IMR-90 (cell line): ENCODE measurements at regions not wholly inside any gene's neighbourhood (a gene's known extent, or its start where the extent isn't known, plus 50 kb on each side); places are given as distances from the start of the nearest gene placed in this dataset.

ENCODE experiments used
- ATAC-seq: fragments of 200-7000 bp; cut with Tn5 transposase; 2 replicates; pipeline ENCODE4 v1.9.1; 2020; ENCODE audit warnings: low read depth, mild to moderate bottlenecking, moderate library complexity
- BruUV-seq: library from RNA; stranded (reverse); fragments of 400-500 nt; replicated peaks from 2 replicates; lab custom pipeline; 2021; lab: Mats Ljungman, UMichigan
- CTCF ChIA-PET: fragments of 300-600 bp; formaldehyde crosslinking; extraction: SDS; loops from one replicate; lab custom pipeline; 2021; ENCODE audit warnings: antibody characterized with exemption; lab: Yijun Ruan, JAX
- POLR2A ChIA-PET: fragments of 300-600 bp; sonication (Branson Sonifier 250); formaldehyde crosslinking; loops from one replicate; lab custom pipeline; 2022; ENCODE audit warnings: antibody characterized with exemption; ENCODE audit not compliant: unreplicated experiment; lab: Charles Lee
- DNase-seq: peaks from one replicate; pipeline ENCODE4 v3.0.0; 2013
- H2AFZ ChIP-seq: replicated peaks from 2 replicates; pipeline ENCODE3; 2013; ENCODE audit warnings: low read length, mild to moderate bottlenecking; ENCODE audit not compliant: poor library complexity
- H2AK5ac ChIP-seq: 2 replicates; pipeline ENCODE4 v1.6.1; 2013; ENCODE audit warnings: low read depth, low read length, inconsistent platforms
- H2AK9ac ChIP-seq: replicated peaks from 2 replicates; pipeline ENCODE3; 2013; ENCODE audit warnings: mild to moderate bottlenecking, low read depth, low read length, moderate library complexity; ENCODE audit not compliant: poor library complexity
- H2BK120ac ChIP-seq: 2 replicates; pipeline ENCODE4 v1.6.1; 2013; ENCODE audit warnings: low read depth, low read length, inconsistent platforms
- H2BK15ac ChIP-seq: 3 replicates; pipeline ENCODE4 v1.6.1; 2013; ENCODE audit warnings: low read depth, low read length, inconsistent platforms
- H2BK20ac ChIP-seq: 2 replicates; pipeline ENCODE4 v1.6.1; 2013; ENCODE audit warnings: low read depth, mild to moderate bottlenecking, inconsistent platforms, low read length, moderate library complexity
- H2BK5ac ChIP-seq: 2 replicates; pipeline ENCODE4 v1.6.1; 2013; ENCODE audit warnings: mild to moderate bottlenecking, low read depth, low read length, inconsistent platforms; ENCODE audit not compliant: poor library complexity, severe bottlenecking
- H3K14ac ChIP-seq: replicated peaks from 2 replicates; pipeline ENCODE4 v1.6.1; 2013; ENCODE audit warnings: low read depth, low read length, inconsistent platforms
- H3K18ac ChIP-seq: 2 replicates; pipeline ENCODE4 v1.6.1; 2013; ENCODE audit warnings: low read depth, low read length, control low read depth
- H3K23ac ChIP-seq: 2 replicates; pipeline ENCODE4 v1.6.1; 2013; ENCODE audit warnings: low read depth, low read length, inconsistent platforms
- H3K27ac ChIP-seq: 2 replicates; pipeline ENCODE4 v1.5.1; 2013; ENCODE audit warnings: mild to moderate bottlenecking, control low read depth, low read length; ENCODE audit not compliant: insufficient read depth
- H3K27me3 ChIP-seq: 2 replicates; pipeline ENCODE4 v1.6.1; 2013; ENCODE audit warnings: low read length; ENCODE audit not compliant: control insufficient read depth, insufficient read depth
- H3K36me3 ChIP-seq: 2 replicates; pipeline ENCODE4 v1.6.1; 2013; ENCODE audit warnings: low read length, mixed read lengths; ENCODE audit not compliant: control insufficient read depth, insufficient read depth
- H3K4ac ChIP-seq: 2 replicates; pipeline ENCODE4 v1.6.1; 2013; ENCODE audit warnings: low read depth, low read length, inconsistent platforms
- H3K4me1 ChIP-seq: 2 replicates; pipeline ENCODE4 v1.6.1; 2013; ENCODE audit warnings: low read length, mixed read lengths; ENCODE audit not compliant: control insufficient read depth, insufficient read depth
- H3K4me2 ChIP-seq: 2 replicates; pipeline ENCODE4 v1.6.1; 2013; ENCODE audit warnings: low read depth, mild to moderate bottlenecking, control low read depth, low read length, moderate library complexity
- H3K4me3 ChIP-seq: 2 replicates; pipeline ENCODE4 v1.5.1; 2013; ENCODE audit warnings: low read depth, mild to moderate bottlenecking, control low read depth, low read length, moderate library complexity; ENCODE audit not compliant: insufficient read depth
- H3K56ac ChIP-seq: 2 replicates; pipeline ENCODE4 v1.6.1; 2013; ENCODE audit warnings: low read length, inconsistent platforms; ENCODE audit not compliant: insufficient read depth; ENCODE audit errors: extremely low read depth
- H3K79me1 ChIP-seq, 2 experiments: 2 replicates each; pipeline ENCODE4 v1.6.1; 2013; ENCODE audit warnings: low read length in 2 of 2, inconsistent platforms in 1 of 2, low read depth in 1 of 2
- H3K9ac ChIP-seq: 2 replicates; pipeline ENCODE4 v1.6.1; 2013; ENCODE audit warnings: low read depth, low read length, control low read depth
- H3K9me1 ChIP-seq: 2 replicates; pipeline ENCODE4 v1.6.1; 2013; ENCODE audit warnings: low read length, inconsistent platforms; ENCODE audit not compliant: insufficient read depth
- H3K9me3 ChIP-seq: 2 replicates; pipeline ENCODE4 v1.6.1; 2013; ENCODE audit warnings: low read length; ENCODE audit not compliant: control insufficient read depth, insufficient read depth
- H4K20me1 ChIP-seq: 2 replicates; pipeline ENCODE4 v1.6.1; 2013; ENCODE audit warnings: low read length, inconsistent platforms; ENCODE audit not compliant: insufficient read depth
- H4K5ac ChIP-seq: 2 replicates; pipeline ENCODE4 v1.6.1; 2013; ENCODE audit warnings: mild to moderate bottlenecking, low read depth, low read length, control low read depth
- H4K8ac ChIP-seq, 2 experiments: 2 replicates each; pipeline ENCODE4 v1.6.1; 2013; ENCODE audit warnings: low read depth in 2 of 2, low read length in 2 of 2, control low read depth in 1 of 2, inconsistent platforms in 1 of 2
- H4K91ac ChIP-seq: 2 replicates; pipeline ENCODE4 v1.6.1; 2013; ENCODE audit warnings: low read depth, low read length, inconsistent platforms; ENCODE audit not compliant: insufficient read depth
- BHLHE40 ChIP-seq: fragments of 150-350 bp; IDR thresholded peaks from 2 replicates; pipeline ENCODE4 v1.6.1; 2016; ENCODE audit warnings: mild to moderate bottlenecking, low read depth, low read length
- CTCF ChIP-seq: conservative IDR thresholded peaks from 2 replicates; pipeline ENCODE4 v1.5.1; 2012; ENCODE audit warnings: mild to moderate bottlenecking, low read depth, low read length, improper control_type of control experiment
- FOS ChIP-seq: fragments of 150-350 bp; IDR thresholded peaks from 2 replicates; pipeline ENCODE4 v1.6.1; 2016; ENCODE audit warnings: low read depth, low read length
- MXI1 ChIP-seq: IDR thresholded peaks from 2 replicates; pipeline ENCODE4 v1.6.1; 2012; ENCODE audit warnings: low read depth, mild to moderate bottlenecking, low read length, moderate library complexity, borderline replicate concordance
- RAD21 ChIP-seq: IDR thresholded peaks from 2 replicates; pipeline ENCODE4 v1.6.1; 2012; ENCODE audit warnings: low read length, improper control_type of control experiment
- dilution Hi-C: fragments of 300-500 bp; cut with HindIII; formaldehyde crosslinking; loops from one replicate; pipeline ENCODE4 v1.14.3; 2018; ENCODE audit warnings: low sequenced_read_pairs; ENCODE audit not compliant: unreplicated experiment
- in situ Hi-C: fragments of 300-500 bp; cut with MboI; formaldehyde crosslinking; loops from 3 replicates; pipeline ENCODE4 v1.14.3; 2019; ENCODE audit warnings: low sequenced_read_pairs, inconsistent platforms, mixed read lengths
- intact Hi-C: fragments of 100-400 bp; cut with micrococcal nuclease; formaldehyde crosslinking; loops from 2 replicates; pipeline ENCODE4 v1.10.0; 2022

DNA sequence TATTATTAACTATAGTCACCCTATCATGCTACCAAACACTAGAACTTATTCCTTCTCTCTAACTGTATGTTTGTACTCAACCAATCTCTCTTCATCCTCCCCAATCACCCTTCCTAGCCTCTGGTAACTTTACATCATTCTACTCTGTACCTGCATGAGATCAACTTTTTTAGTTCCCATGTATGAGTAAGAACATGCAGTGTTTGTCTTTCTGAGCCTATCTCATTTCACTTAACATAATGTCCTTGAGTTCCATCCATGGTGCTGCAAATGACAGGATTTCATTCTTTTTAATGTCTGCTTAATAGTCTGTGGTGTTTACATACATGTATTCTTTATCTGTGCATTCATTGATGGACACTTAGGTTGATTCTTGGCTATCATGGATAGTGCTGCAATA, 108.9 kb upstream of the RFX8 start:
- H3K56ac ChIP-seq, result no peak overlapping the region
- in situ Hi-C loops, result no loop called here
- ChIA-PET POLR2A (no interaction called here), CTCF (interaction anchor here (1.8 kb wide), 1 partner anchor 12 kb away, joined by 4 read pairs; no protein-coding TSS in a partner anchor)
- no peak overlapping the region for H2AFZ ChIP-seq
- no peak for ATAC-seq
- no peaks in the 10 kb centered on the region for H3K4me1 ChIP-seq
- H3K4me2 ChIP-seq, result no peak overlapping the region
- no peak overlapping the region for H2BK15ac ChIP-seq
- no peak overlapping the region for H3K9ac ChIP-seq
- BruUV-seq, result no TSS peak
- H4K20me1 ChIP-seq, result no peaks in the 10 kb centered on the region
- no peak overlapping the region for H3K27ac ChIP-seq
- H4K5ac ChIP-seq, result no peak overlapping the region
- no peak overlapping the region for H2AK5ac ChIP-seq
- H3K14ac ChIP-seq, result no peak overlapping the region
- no peak overlapping the region for H4K8ac ChIP-seq
- H2AK9ac ChIP-seq, result no peak overlapping the region
- peaks cover 7% of the 10 kb centered on the region for H3K27me3 ChIP-seq
- TF ChIP-seq CTCF, result no peak
- no peak for TF ChIP-seq BHLHE40
- no peak for TF ChIP-seq FOS
- TF ChIP-seq MXI1, result no peak
- TF ChIP-seq RAD21, result no peak
- H3K4me3 ChIP-seq, result no peak overlapping the region
- no peak overlapping the region for H2BK20ac ChIP-seq
- intact Hi-C loops, result no loop called here
- dilution Hi-C loops, result no loop called here
- H3K79me1 ChIP-seq, result no peaks in the 10 kb centered on the region
- no peaks in the 10 kb centered on the region for H3K9me1 ChIP-seq
- H3K4ac ChIP-seq, result no peak overlapping the region
- H3K9me3 ChIP-seq, result peaks cover 7% of the 10 kb centered on the region
- no peak overlapping the region for H3K18ac ChIP-seq
- H2BK5ac ChIP-seq, result no peak overlapping the region
- no peak overlapping the region for H2BK120ac ChIP-seq
- H4K91ac ChIP-seq, result no peak overlapping the region
- no peak overlapping the region for H3K23ac ChIP-seq
- H3K36me3 ChIP-seq, result no peaks in the 10 kb centered on the region
- no peak for DNase-seq
